Prostate gland (tissue), 2 donors: ENCODE measurements at regions not wholly inside any gene's neighbourhood (a gene's known extent, or its start where the extent isn't known, plus 50 kb on each side); places are given as distances from the start of the nearest gene placed in this dataset.

ENCODE experiments used
- CTCF ChIP-seq, 4 experiments: fragments of 200-600 bp in 2 of 4; fragments of 450-650 bp in 2 of 4; sonication (generic) in 2 of 4; IDR thresholded peaks; 1 replicate in 3 of 4; 2 replicates in 1 of 4; pipeline ENCODE4 v1.5.1; 2016 to 2019; ENCODE audit warnings: antibody characterized with exemption in 4 of 4, mild to moderate bottlenecking in 2 of 4, moderate library complexity in 2 of 4
- POLR2A ChIP-seq: fragments of 450-650 bp; IDR thresholded peaks from one replicate; pipeline ENCODE4 v1.6.1; 2016; ENCODE audit warnings: antibody characterized with exemption, mild to moderate bottlenecking

GRCh38 chr6:105608711-105609374 lies 206.0 kb upstream of the PREP start:
- TF ChIP-seq CTCF (IDR thresholded peaks at IDR 0.05), result no peak
- TF ChIP-seq POLR2A, result no peak
